Activated CD8-positive, alpha-beta memory T cell treated with anti-CD3 and anti-CD28 coated beads, Interleukin-2, amount 50 U/mL, for 1 hour (primary cell): ENCODE measurements at regions not wholly inside any gene's neighbourhood (a gene's known extent, or its start where the extent isn't known, plus 50 kb on each side); places are given as distances from the start of the nearest gene placed in this dataset.

ENCODE experiments used
- DNase-seq: peaks from one replicate; pipeline ENCODE4 v3.0.0-alpha.2; 2020; ENCODE audit errors: extremely low read depth

DNA sequence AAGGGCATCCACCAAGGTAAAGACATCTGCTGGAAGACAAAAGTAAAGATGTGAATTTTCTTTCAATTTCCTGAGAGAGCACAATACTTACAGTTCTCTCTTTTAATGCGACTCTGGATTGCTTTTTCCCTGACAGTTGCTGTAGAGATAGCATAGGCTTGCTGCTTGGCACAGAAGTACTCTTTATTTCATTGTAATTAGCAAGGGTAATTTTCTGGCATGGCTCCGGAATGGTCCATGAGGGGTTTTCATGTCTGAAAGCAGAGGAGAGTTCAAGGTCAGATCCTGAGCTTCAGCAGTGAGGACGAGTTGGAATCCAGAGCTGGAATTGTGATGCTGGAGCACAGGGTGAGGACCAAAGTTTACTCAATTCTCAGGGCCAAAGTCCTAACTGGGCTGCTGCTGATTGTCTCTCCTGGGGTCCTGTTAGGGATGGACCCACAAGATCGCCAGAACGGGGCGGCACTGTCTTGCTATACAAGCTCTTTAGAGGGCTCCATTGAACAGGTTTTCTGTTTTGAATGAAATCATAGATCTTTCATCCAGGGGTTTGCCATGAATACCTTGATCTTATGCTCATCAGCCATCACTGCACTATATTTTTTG is 190.0 kb upstream of the MKI67 start:
- no peak for DNase-seq

DNA sequence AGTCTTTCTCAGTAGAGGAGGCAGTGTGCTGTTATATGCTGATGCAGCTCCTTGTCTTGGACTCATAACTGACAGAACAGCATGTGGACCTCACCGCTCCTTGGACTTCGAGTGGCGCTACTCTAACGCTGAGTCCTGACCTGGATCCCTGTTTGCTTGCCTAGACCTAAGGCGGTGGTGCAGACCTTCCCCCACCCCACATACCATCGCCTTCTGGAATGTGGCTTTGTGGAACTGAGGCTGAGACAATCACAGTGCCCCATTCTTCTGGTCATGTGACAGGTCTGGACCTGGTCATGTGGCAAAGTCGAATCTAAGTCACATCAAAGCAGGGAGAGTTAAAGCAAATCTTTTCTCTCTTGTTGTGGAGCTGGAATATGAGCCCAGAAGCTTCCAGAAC is 190.7 kb upstream of the MKI67 start:
- DNase-seq: no peak

- no peak for DNase-seq
These were observed 192.1 kb upstream of the MKI67 start for GRCh38 chr10:128318366-128318765.

GRCh38 chr10:128318913-128319312 is 192.7 kb upstream of the MKI67 start:
- DNase-seq: no peak

DNA sequence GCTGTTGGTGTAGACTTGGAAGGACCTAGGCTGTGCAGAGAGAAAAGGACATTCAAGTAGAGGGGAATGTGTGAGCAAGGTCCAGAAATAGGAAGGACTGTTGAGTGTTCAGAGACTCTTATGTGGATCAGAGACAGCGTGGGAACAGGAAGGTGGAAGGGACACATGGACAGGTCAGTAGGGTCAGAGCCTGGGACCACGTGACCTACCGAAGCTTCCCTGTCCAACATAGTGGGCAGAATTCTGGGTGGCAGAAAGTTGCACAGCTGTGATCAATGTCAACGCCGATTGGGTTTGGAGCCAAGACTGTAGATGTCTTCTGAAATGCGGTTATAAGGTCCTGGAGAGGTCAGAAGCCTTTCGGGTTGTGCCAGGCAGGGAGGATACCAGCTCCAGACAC is 195.9 kb upstream of the MKI67 start:
- no peak for DNase-seq

- DNase-seq: no peak
These were observed 196.7 kb upstream of the MKI67 start for GRCh38 chr10:128322950-128323349.

DNA sequence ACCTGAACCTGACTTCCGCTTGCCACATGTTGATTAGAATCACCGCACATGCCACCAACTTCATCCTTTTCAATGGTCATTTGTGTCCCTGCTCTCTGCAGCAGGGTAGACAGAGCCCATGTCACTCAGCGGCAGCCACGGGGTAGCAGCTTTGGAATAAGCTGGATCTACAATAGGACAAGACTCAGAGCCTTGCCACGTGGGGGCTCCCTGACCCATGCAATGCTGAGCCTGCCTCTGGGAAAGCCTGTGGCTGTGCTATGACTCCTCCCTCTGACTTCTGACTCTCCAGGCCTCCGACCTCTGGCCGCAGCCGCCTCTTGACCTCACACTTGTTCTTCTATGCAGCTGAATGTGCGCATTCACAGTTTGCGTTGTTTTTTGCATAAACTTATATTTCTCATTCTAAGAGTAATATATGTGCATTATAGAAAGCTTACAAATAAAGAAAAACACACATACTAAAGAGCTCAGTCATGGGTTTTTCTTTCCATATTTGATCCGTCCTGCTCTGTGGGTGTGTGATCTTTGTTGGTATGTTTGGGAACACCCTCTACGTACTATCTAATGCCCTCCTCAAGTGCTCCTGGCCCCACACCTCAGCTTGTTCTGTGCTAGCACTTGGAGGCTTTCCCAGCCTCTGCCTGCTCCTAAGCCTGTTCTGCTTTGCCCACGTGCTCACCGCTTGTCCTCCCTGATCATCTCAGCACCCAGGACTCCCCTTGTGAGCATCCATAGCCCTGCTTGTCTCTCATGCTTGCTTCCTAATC is 198.0 kb upstream of the MKI67 start:
- DNase-seq: no peak

DNA sequence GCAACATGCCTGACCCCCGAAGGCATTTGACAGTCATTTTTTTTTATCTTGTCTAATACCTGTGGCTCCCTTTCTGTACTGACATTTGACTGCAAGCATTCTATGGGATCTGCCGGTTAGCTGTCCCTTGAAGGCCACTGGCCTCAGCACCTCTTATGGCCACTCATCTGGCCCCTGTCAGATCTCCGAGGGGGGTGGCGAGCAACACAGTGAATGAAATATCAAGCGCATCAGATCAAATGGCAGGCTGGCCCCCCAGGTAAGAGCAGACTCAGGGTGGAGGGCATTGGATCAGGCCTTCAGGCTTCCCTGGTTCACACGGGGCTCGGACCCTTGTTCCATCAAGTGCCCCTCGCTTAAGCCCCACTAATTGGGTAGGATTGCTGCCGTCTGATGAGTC is 199.6 kb upstream of the MKI67 start:
- DNase-seq: no peak

GRCh38 chr10:128326251-128326650 is 200.0 kb upstream of the MKI67 start:
- no peak for DNase-seq

DNA sequence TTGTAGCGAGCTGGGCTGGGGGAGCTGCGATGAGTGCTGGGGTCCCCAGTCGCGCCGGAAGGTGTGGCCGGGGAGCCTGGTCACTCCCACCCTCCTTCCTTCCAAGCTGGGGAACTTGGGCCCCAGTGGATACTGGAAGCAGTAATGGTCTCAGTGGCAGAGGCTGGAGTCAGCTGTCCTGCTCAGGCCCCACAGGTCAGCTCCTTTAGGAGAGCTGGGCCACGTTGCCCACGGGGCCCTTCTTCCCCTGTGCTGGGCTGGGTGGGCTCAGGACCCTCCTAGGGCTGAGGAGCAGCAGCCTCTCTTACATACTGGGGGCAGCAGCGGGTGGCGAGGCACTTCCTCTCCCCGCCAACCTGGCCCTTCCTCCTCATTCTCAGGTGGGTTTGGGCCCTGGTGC is 200.6 kb upstream of the MKI67 start:
- no peak for DNase-seq

- DNase-seq: no peak
These were observed 210.2 kb upstream of the MKI67 start for GRCh38 chr10:128336401-128336800.

DNA sequence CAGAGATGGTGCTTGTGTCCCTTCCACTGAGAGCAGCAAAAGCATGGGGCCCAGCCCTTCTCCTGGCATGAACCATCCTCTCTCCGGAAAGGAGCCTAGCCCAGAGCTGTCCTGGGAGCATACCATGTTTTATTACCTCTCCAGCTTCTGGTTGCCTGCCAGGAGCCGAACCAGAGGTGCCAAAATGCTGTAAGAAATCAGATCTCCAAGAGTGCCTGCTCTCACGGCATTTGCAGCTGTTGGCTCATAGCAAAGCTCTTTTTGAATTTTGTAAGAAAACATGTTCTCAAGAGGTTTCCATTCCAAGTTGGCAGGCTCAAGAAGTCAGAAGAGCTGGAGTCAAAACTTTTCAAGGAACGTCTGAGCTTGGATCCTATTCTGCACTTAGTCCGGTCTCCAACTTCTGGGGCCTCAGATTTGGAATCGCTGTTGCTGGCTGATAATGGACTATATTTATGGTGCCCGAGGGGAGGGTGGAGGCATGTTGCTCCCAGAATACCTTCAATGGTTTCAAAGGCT is 211.7 kb upstream of the MKI67 start:
- no peak for DNase-seq

GRCh38 chr10:128338951-128339350 is 212.7 kb upstream of the MKI67 start:
- DNase-seq: no peak

DNA sequence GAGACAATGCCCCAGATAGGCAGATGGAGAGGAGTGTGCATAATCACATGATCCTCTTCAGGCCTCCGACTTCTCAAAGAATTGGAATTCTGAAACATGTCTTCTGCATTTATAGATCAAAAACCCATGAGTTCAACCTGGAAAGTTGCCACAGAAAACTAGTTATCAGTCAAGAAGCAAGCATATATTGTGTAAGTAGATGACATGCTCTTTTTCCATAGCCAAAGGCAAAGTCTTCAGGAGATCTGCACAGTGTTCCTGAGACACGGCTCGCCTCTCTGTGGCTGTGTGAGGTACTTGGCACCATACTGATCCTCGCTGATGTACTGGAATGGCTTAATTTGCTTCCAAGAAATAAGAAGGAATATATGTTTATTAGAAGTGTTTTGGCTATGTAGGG is 213.5 kb upstream of the MKI67 start:
- DNase-seq: no peak

DNA sequence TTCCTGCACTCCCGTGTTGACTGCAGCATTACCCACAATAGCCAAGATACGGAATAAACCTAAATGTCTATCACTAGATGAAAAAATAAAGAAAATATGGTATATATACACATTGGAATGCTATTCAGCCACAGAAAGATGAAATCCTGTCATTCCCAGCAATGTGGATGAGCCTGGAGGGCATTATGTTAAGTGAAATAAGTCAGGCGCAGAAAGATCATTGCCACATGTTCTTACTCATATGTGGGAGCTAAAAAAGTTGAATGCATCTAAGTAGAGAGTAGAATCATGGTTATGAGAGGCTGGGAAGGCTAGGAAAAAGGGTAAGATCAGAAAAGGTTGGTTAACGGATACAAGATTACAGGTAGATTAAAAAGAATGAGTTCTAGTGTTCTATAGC is 219.1 kb upstream of the MKI67 start:
- no peak for DNase-seq

GRCh38 chr10:128360783-128361182 is 234.6 kb upstream of the MKI67 start:
- no peak for DNase-seq

DNA sequence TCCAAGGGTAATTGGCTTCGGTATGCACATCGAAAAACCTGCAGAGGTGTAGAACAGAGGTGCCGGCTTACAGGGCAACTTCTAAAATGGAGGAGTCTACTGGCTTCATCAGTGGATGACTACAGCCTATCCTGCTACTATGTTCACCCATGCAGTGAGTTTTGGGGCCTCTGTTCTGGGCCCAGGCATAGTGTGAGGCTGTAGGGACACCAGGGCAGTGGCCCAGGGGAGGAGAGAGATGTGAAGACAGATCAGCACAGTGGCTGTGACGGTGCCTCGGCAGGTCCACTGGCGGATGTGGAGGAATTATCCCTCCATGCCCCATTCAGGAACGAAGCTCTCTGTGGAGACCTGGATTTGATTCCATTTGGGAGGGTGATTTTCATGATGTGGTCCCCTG is 235.3 kb upstream of the MKI67 start:
- DNase-seq: no peak

DNA sequence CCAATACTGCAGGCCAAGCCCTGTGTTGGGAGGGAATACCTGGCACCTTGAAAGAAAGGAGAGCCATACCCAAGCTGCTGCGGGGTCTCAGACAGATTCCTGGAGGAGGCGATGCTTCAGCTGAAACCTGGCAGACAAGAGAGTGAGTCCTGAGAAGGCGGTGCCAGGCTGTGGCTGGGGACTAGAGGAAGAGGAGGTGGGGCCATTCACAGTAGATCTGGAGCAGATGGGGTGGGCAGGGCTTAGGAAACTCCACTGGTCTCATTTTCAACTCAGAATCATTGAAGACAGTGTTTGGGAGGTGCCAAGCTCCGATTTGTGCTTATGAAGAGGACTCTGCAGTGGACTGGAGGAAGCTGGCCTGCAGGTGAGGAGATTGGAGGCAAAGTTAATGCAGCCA is 236.3 kb upstream of the MKI67 start:
- no peak for DNase-seq

DNA sequence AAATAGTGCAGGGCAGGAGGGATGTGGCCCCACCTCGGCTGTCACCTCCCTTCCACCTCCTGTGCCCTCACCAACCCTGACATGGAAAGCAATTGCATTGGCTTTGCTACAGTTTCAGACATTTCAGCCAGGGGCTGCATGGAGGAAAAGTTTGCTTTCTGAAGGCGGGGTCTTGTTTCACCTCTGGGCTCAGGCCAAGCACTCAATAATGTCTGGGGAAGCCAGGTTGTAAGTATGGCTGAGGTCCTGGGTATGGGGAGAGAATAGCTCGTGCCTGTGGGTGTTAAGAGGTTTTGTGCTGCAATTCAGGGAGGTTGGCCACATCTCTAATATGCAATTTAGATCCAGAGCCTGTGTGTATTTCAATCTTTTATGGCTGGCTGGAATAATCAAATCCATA is 238.4 kb upstream of the MKI67 start:
- DNase-seq: no peak

DNA sequence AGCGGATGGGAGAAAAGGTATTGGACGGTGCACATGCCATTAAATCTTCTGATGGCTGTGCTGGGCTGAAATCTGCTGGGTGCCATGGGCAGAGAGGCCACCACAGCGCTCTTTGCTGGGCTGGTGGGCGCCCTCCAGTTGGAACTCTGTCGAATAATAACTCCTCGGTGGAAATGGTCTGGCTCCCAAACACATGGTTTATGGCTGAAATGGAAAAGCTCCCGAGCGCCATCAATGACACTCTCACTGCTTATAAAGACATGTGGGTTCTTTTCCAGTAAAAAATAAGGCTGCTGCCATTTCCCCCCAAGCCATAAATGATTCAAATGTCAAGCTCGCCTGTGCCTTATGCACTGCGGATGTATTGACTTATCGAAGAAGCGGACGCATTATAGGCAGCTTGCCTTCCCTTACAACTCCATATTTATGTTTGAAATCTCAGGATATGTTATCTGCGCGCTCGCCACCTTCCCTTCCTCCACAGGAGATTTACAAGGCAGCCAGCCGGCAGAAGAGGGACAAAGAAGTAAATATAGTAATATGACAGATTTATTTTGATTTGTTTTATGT is 239.0 kb upstream of the MKI67 start:
- DNase-seq: no peak

DNA sequence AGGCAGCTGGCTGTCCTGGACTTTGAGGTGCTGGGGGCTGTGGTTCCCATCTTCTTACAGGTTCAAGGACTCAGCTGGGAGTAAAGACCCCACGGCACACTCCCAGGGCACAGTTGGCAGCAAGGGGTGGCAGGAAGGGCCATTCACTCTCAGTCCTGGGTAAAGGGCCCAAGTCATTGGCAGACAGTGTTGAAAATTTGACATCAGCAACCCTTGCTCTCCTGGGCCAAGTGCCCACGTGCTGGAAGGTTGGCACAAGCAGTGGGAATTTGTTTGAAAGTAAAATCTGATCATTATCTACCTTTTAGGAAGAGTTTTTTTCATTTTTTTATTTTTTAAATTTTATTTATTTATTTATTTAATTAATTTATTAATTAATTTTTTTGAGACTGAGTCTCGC is 241.6 kb upstream of the MKI67 start:
- DNase-seq: no peak

- DNase-seq: no peak
These were observed 243.0 kb upstream of the MKI67 start for GRCh38 chr10:128369101-128369650.
